GM19239 (cell line): ENCODE measurements at regions not wholly inside any gene's neighbourhood (a gene's known extent, or its start where the extent isn't known, plus 50 kb on each side); places are given as distances from the start of the nearest gene placed in this dataset.

Source experiments
- DNase-seq: peaks from one replicate; pipeline ENCODE4 v3.0.0; 2011; ENCODE audit warnings: low spot score; ENCODE audit not compliant: insufficient read length
- FAIRE-seq: peaks from 2 replicates; lab custom pipeline; 2011; peaks lifted over from hg19 to GRCh38; lab: Jason Lieb, UNC

DNA sequence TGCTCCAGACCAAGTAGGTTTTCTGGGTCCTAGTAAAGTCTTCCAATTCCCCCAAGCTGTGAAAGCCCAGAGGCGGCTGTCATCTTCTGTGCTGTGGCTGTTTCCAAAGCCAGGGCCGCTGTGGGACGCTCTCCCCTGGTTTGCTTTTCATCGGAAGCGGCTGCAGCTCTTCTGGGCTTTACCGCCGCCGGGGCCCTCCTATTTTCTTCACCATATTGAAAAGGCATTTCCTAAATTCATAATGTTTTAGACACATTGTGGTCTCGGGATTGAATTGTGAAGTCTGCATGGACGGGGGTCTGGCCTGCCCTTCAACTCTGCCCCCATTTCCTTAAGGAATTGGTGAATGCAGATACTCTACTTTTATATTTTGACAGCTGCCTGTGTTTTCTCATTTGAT lies 551.4 kb upstream of the MGMT start:
- DNase-seq, result no peak
- no peak for FAIRE-seq

DNA sequence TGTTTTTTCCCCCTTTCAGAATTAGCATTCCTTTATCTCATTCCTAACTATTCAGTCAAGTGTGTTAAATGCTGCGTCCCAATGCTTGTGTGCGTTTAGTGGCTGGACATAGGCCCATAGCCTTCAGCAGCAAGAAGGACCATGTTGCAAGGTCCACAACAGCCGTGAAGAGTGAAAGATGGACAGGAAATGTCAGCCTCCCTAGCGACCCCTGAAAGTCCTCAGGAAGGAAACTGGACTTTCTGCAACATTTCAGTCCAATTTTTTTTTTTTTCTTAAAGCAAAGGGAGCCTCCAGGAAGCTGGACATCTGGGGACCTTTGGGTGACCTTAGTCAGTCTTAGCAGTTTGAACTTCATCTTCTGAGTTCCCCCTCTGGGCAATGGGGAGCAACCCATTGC lies 550.7 kb upstream of the MGMT start:
- FAIRE-seq (no peak), DNase-seq (no peak)

DNA sequence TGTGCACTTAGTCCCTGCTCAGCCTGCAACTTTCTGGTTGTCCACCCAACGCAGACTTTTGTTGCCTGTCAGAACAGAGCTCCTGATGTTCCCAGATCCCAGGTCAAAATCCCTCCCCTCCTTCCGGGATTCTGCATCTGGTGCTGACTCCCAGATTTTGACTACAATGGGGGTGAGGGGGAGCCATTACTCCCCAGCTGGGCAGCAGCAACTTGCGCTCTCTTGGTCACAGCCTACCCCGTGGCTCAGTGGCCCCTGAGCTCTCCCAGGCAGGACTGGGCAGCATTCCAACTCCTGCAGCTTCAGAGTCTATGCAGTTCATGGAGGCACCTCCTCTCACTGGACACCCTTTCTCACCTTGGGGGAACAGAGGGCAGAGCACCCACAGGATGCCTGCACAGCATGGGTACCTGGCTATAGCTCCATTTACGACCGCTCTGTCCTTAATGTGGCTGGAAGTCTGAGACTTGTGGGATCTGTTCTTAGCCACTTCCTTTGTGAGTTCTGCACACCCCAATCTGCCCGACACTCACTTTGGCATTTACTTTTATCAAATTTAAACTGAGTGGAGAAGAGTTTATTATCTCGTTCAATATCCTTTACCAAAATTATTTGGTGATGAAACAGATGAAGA lies 545.5 kb upstream of the MGMT start:
- FAIRE-seq (no peak), DNase-seq (no peak)

GRCh38 chr10:128922172-128922571 lies 544.9 kb upstream of the MGMT start:
- no peak for FAIRE-seq
- DNase-seq, result no peak

DNA sequence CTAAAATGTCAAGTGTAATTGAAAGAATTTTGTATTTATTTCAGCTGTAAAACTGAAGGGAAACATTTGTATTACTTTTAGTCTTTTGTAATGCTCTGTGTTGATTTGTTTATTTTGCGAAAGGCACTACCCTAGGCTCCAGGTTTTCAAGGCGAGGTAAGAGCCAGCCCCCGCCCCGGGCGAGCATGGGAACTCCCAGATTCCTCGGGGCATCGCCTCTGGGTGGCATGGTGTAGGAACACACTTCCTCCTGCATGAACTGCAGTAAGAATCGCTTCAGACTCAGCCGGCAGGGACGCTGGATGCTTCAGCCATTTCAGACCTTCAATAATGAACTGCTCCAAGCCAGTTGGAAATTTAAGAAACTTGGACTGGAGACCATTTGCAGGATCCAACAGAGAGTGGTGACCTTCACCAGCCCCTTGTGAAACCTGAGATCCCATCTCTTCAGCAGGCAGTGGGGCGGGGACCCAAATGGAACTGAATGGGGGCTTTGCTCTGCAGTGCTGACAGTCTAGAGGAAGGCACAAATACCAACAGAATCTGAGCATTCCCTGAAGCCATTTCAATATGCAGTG lies 544.3 kb upstream of the MGMT start:
- FAIRE-seq (no peak), DNase-seq (no peak)

DNA sequence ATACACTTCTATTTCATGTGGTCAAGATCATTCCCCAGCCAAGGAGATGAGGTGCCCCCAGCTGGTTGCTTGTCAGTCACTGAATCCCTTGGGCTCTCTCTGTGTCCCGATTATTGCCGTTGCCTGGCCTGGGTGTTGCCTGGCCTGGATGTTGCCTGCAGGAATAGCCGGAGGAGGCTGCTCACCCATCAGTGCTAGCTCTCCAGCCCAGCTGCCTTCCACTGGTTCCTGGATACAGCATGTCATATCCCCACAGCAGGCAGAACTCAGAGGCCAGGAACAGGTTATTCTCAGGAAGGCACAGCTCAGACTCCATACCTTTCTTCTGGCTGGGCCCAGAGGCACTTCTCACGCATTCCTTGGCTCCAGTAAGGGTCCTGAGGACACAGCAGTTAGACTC lies 542.1 kb upstream of the MGMT start:
- no peak for FAIRE-seq
- DNase-seq, result no peak

- FAIRE-seq (no peak), DNase-seq (no peak)
These were observed 540.3 kb upstream of the MGMT start for GRCh38 chr10:128926711-128927110.

GRCh38 chr10:128927497-128928161 lies 539.4 kb upstream of the MGMT start:
- DNase-seq, result no peak

DNA sequence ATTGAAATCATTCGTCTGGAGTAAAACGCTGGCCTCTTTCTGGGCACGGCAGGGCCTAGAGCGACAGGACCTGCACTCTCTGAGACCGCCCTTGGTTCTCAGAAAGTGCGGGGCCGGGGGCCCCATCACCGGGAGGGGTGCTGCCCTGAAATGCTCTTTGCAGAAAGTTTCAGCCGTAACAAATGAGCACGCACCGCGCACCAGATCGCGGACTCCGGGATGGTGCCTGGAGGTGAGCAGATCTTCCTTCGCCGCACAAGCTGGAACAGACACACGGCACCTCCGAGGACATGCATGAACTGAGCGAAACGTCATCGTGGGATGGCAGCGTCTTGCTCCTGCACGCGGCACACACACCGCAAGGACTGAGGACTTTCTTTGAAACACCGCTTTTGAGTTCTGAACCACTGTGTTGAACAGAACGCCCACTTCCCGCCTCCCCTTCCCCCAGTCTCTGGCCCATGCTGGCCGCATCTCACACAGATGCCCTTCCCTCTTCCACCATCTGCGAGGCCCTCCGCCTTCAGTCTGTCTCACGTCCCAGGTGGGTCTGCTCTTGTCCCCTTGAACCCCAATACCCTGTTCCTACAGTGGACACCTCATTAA lies 538.7 kb upstream of the MGMT start:
- DNase-seq (no peak), FAIRE-seq (no peak)

More at GRCh38 chr10:128927497-128928161, 539.4 kb upstream of the MGMT start:
- FAIRE-seq, result no peak

DNA sequence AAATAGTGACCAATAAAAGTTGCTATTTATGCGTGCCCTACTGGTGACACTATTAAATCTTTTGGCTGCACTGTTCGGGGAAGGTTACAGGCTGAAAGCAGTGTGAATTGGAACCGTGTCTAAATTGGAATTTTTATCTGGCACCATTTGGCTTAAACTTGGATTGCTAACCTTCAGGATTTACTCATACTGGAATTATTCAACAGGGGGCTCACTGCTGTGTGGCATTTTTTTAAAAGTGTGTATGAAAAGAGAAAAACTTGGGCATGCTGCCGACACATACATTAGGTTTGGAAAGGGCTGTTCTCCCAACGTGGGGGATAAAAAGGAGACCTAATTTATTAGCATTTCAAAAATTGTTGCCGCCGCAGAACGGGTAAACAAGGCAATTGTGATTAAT lies 537.9 kb upstream of the MGMT start:
- FAIRE-seq, result no peak
- DNase-seq, result no peak

- DNase-seq (no peak), FAIRE-seq (no peak)
These were observed 537.3 kb upstream of the MGMT start for GRCh38 chr10:128929767-128930166.

- DNase-seq (no peak), FAIRE-seq (no peak)
These were observed 536.5 kb upstream of the MGMT start for GRCh38 chr10:128930515-128930914.

- no peak for FAIRE-seq
- DNase-seq, result no peak
These were observed 534.8 kb upstream of the MGMT start for GRCh38 chr10:128932071-128932820.

DNA sequence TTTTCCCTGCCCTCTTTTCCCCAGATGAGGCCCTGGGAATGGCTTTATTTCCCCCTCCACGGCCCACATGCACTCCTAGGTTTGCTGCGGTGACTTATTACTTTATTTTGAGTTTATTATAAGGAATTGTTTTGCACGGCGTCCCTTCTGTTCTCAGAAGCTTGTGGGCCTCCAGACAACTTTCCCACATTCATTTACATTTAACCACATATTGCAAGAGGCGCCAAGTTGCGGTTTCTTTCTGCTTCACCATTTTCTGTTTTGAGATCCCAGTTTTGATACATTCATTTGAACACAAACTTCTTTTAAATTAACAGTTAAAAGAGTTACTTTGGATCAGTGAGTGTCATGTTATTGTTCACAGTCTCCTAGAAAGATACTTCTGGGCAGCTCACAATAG lies 532.5 kb upstream of the MGMT start:
- DNase-seq, result no peak
- no peak for FAIRE-seq

DNA sequence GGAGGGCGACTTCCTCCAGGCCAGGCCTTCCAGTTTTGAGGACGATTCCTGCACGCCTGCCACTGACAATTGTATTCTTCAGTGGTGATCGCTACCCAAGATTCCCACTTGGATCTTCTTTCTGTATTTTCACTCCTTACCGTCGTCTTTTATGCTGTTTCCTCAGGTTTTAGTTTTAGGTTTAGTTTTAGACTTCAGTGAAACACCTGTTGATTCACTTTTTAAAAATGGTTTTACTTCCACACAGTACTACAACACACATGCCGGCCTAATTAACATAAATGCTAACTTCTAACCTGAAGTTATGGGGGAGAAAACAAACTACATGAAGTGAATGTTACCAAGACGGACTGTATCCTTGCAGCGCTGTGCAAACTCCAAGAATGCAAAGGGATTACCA lies 530.6 kb upstream of the MGMT start:
- FAIRE-seq (no peak), DNase-seq (no peak)

DNA sequence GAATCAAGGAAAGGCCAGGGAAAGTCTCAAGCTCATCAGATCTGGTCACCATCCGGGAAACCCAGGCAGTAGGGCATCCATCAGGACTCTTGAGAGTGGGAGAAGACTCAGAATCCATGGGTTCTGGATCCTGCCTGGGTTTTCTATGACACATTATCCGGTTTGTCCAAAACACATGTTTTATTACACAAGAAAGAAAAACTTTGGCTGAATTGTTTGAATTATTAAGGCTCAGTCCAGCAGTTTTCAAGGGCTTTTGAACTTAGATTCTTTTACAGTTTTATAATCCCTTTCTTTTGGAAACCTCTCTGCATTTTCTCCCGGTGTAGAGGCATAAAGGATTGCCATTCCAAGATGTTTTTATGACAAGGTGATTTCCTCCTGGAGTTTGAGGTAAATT lies 528.5 kb upstream of the MGMT start:
- no peak for FAIRE-seq
- DNase-seq, result no peak

DNA sequence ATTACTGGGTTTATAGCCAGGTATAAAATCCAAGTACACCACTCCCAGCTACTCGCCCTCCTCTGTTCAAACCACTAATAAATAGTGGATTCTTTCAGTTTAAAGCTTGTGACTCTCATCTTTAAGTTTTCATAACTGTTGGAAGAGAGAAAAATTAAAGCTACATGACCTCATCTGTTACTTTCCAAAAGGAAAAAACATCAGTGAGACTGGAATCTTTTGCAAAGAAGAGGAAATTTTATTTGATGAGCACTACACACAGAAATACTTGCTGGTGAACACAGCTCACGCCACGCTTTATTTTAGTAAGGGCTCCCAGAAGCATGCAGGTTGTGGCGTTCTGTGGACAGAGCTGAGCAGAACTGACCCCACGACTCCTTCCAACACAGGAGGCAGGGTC lies 527.0 kb upstream of the MGMT start:
- no peak for FAIRE-seq
- no peak for DNase-seq

DNA sequence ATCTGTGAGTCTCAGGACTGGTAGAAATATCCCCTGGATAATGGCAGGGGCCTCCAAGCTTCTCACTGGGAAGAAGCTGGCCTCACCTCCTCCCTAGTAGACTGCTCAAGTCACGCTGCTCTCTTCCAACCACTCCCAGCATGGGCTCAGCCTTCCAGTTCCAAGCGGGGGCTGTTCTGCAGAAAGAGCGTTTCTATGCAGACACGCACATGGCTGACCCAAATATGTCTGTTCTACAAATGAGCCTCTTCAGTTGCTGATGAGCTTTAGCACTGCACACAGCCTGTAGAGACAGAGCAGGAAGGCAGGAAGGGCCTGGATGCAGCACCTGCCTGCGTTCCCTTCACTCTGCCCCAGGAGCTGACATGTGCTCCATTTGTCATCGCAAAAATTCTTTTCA lies 523.9 kb upstream of the MGMT start:
- FAIRE-seq (no peak), DNase-seq (no peak)

- FAIRE-seq (no peak), DNase-seq (no peak)
These were observed 521.6 kb upstream of the MGMT start for GRCh38 chr10:128945398-128945797.

DNA sequence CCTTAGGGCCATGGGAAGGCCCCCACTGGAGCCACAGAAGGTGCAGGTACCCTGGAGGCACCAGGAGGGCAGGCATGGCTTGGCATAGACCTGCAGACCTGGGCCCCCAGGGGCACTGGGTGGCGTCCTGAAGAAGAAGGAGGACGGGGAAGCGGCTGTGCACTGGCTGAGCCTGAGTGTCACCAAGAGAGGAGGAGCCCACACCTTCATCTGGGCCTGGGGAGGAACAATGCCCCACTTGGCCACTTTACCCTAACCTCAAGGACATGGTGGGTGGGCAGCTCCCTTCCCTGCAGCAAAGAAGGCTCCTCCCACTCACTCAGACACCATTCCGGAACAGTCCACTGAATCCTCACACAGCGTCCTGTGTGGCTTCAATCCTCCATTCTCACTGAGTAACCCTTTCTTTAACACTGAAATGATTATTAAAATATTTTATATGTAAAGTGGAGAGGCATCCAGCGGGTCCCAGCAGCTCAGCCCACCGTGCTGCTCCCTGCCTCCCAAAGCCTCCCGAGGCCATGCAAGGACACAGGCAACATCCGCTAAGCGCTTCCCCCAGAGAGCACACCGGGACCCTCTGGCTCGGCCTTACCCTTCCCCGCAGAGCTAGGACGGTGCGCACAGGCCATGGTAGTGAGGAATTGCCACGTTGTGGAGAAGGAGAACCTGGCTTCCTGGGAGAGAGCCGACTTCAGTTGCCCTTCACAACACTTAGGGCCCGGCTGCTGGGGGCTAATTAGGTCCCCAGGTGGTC lies 516.7 kb upstream of the MGMT start:
- DNase-seq (no peak), FAIRE-seq (no peak)
